ENCODE measurements at regions not wholly inside any gene's neighbourhood (a gene's known extent, or its start where the extent isn't known, plus 50 kb on each side); places are given as distances from the start of the nearest gene placed in this dataset.
"Not testable (repeated sequence)": the region's sequence is repeated elsewhere in the genome, so short reads cannot be mapped to it uniquely, and the experiment has no call there.

GRCh38 chr6:6758915-6759654, 170.6 kb downstream of the LY86 start:
- H3K36me3 ChIP-seq (ENCODE audit: control insufficient read depth in 2 of 2, extremely low read depth in 1 of 2, insufficient read depth in 1 of 2, low read length in 1 of 2) = no peaks in the 10 kb centered on the region
- Mint-ChIP-seq H3K4me1 (no peaks in the 10 kb centered on the region), H3K27me3 (peaks cover 3 to 9% of the 10 kb centered on the region in 2 donors), H3K4me3 (no peak overlapping the region), H3K9me3 (no peaks in the 10 kb centered on the region), H3K36me3 (no peaks in the 10 kb centered on the region), H3K27ac (no peak overlapping the region)
- 88% methylated on average over 10 of the region's 22 CpGs for WGBS (ENCODE audit: insufficient coverage)
- H3K9me3 ChIP-seq = no peaks in the 10 kb centered on the region
- H3K4me3 ChIP-seq (ENCODE audit: control insufficient read depth in 1 of 2, extremely low read depth in 1 of 2, low read length in 1 of 2) = no peak overlapping the region
- H3K27me3 ChIP-seq (replicated peaks in 1 of 2; ENCODE audit: control insufficient read depth in 2 of 2, extremely low read depth in 1 of 2, insufficient read depth in 2 of 2, low read length in 1 of 2) = peaks cover 0 to 13% of the 10 kb centered on the region in 2 experiments
- CTCF ChIA-PET = interaction anchor here (0.5 to 1.3 kb wide), 7 partner anchors 9 to 485 kb away, joined by 3 to 7 read pairs (median 4); no protein-coding TSS in a partner anchor
- peak in 15 of 35 experiments; percentile 2 to 40 (median 10) for DNase-seq
- H3K4me1 ChIP-seq (ENCODE audit: control insufficient read depth in 1 of 2, extremely low read depth in 1 of 2, insufficient read depth in 2 of 2, low read length in 2 of 2) = no peaks in the 10 kb centered on the region
- POLR2A ChIA-PET = no interaction called here
- no peak overlapping the region for H3K27ac ChIP-seq (ENCODE audit: low read length)
- ATAC-seq (replicated peaks in 1 of 4) = peak in 2 of 4 experiments; percentile 30 to 43

GRCh38 chr6:6760002-6760401, 171.5 kb downstream of the LY86 start:
- no CpG with 5 or more reads among the region's 3 CpGs for WGBS (ENCODE audit: insufficient coverage)

GRCh38 chr6:6762566-6762965, 174.0 kb downstream of the LY86 start:
- DNase-seq; H3K9me3 ChIP-seq; H3K27ac Mint-ChIP-seq; H3K4me3 Mint-ChIP-seq; H3K4me3 ChIP-seq (ENCODE audit: control insufficient read depth in 1 of 2, extremely low read depth in 1 of 2, low read length in 1 of 2); ATAC-seq (replicated peaks in 1 of 4); H3K4me1 Mint-ChIP-seq; H3K9me3 Mint-ChIP-seq; H3K27me3 Mint-ChIP-seq; H3K36me3 ChIP-seq (ENCODE audit: control insufficient read depth in 2 of 2, extremely low read depth in 1 of 2, insufficient read depth in 1 of 2, low read length in 1 of 2); H3K4me1 ChIP-seq (ENCODE audit: control insufficient read depth in 1 of 2, extremely low read depth in 1 of 2, insufficient read depth in 2 of 2, low read length in 2 of 2); POLR2A ChIA-PET; H3K36me3 Mint-ChIP-seq; H3K27ac ChIP-seq (ENCODE audit: low read length); H3K27me3 ChIP-seq (replicated peaks in 1 of 2; ENCODE audit: control insufficient read depth in 2 of 2, extremely low read depth in 1 of 2, insufficient read depth in 2 of 2, low read length in 1 of 2): not testable (repeated sequence)
- CTCF ChIA-PET = interaction anchor here (0.6 to 0.7 kb wide), 3 partner anchors 9 to 1524 kb away, joined by 4 to 6 read pairs (median 4); no protein-coding TSS in a partner anchor
- 97% methylated on average over 17 of the region's 27 CpGs for WGBS (ENCODE audit: insufficient coverage)

More at GRCh38 chr6:6760002-6760401, 171.5 kb downstream of the LY86 start:
- H3K4me1 Mint-ChIP-seq = no peaks in the 10 kb centered on the region
- DNase-seq (no peak), ATAC-seq (replicated peaks in 1 of 4) (no peak)
- Histone ChIP-seq H3K36me3 (ENCODE audit: control insufficient read depth in 2 of 2, extremely low read depth in 1 of 2, insufficient read depth in 1 of 2, low read length in 1 of 2) (no peaks in the 10 kb centered on the region), H3K4me1 (ENCODE audit: control insufficient read depth in 1 of 2, extremely low read depth in 1 of 2, insufficient read depth in 2 of 2, low read length in 2 of 2) (no peaks in the 10 kb centered on the region), H3K4me3 (ENCODE audit: control insufficient read depth in 1 of 2, extremely low read depth in 1 of 2, low read length in 1 of 2) (no peak overlapping the region), H3K27ac (ENCODE audit: low read length) (no peak overlapping the region), H3K27me3 (replicated peaks in 1 of 2; ENCODE audit: control insufficient read depth in 2 of 2, extremely low read depth in 1 of 2, insufficient read depth in 2 of 2, low read length in 1 of 2) (peaks cover 0 to 11% of the 10 kb centered on the region in 2 experiments), H3K9me3 (no peaks in the 10 kb centered on the region)
- H3K36me3 Mint-ChIP-seq = no peaks in the 10 kb centered on the region
- POLR2A ChIA-PET = no interaction called here
- no peak overlapping the region for H3K27ac Mint-ChIP-seq
- peaks cover 3 to 9% of the 10 kb centered on the region in 2 donors for H3K27me3 Mint-ChIP-seq
- no peaks in the 10 kb centered on the region for H3K9me3 Mint-ChIP-seq
- CTCF ChIA-PET = interaction anchor here in 1 of 2 donors (1.3 kb wide), 2 partner anchors 83 to 484 kb away, joined by 3 to 4 read pairs; no protein-coding TSS in a partner anchor
- H3K4me3 Mint-ChIP-seq = no peak overlapping the region

- Mint-ChIP-seq H3K9me3 (no peaks in the 10 kb centered on the region), H3K4me1 (no peaks in the 10 kb centered on the region), H3K36me3 (no peaks in the 10 kb centered on the region), H3K27me3 (peaks cover 1 to 4% of the 10 kb centered on the region in 2 donors), H3K4me3 (no peak overlapping the region), H3K27ac (peak overlapping the region in 1 of 2 donors; percentile 2)
- WGBS (ENCODE audit: insufficient coverage) = 92% methylated on average over 2 of the region's 3 CpGs
- Histone ChIP-seq H3K4me3 (ENCODE audit: control insufficient read depth in 1 of 2, extremely low read depth in 1 of 2, low read length in 1 of 2) (no peak overlapping the region), H3K4me1 (ENCODE audit: control insufficient read depth in 1 of 2, extremely low read depth in 1 of 2, insufficient read depth in 2 of 2, low read length in 2 of 2) (no peaks in the 10 kb centered on the region), H3K9me3 (no peaks in the 10 kb centered on the region), H3K27ac (ENCODE audit: low read length) (no peak overlapping the region), H3K36me3 (ENCODE audit: control insufficient read depth in 2 of 2, extremely low read depth in 1 of 2, insufficient read depth in 1 of 2, low read length in 1 of 2) (no peaks in the 10 kb centered on the region), H3K27me3 (replicated peaks in 1 of 2; ENCODE audit: control insufficient read depth in 2 of 2, extremely low read depth in 1 of 2, insufficient read depth in 2 of 2, low read length in 1 of 2) (peaks cover 0 to 3% of the 10 kb centered on the region in 2 experiments)
- CTCF ChIA-PET = interaction anchor here in 1 of 2 donors (0.6 kb wide), 1 partner anchor 95 kb away, joined by 4 read pairs; no protein-coding TSS in a partner anchor
- DNase-seq = no peak
- POLR2A ChIA-PET = no interaction called here
- ATAC-seq (replicated peaks in 1 of 4) = no peak
Observed at GRCh38 chr6:6764764-6765434, 176.4 kb downstream of the LY86 start.

- H3K36me3 ChIP-seq (ENCODE audit: control insufficient read depth in 2 of 2, extremely low read depth in 1 of 2, insufficient read depth in 1 of 2, low read length in 1 of 2) = no peaks in the 10 kb centered on the region
- no peaks in the 10 kb centered on the region for H3K9me3 Mint-ChIP-seq
- no peak overlapping the region for H3K4me3 ChIP-seq (ENCODE audit: control insufficient read depth in 1 of 2, extremely low read depth in 1 of 2, low read length in 1 of 2)
- H3K36me3 Mint-ChIP-seq = no peaks in the 10 kb centered on the region
- WGBS (ENCODE audit: insufficient coverage) = 98% methylated on average over 5 of the region's 6 CpGs
- no peak for DNase-seq
- H3K27me3 Mint-ChIP-seq = peaks cover 0 to 5% of the 10 kb centered on the region in 2 donors
- no peak overlapping the region for H3K4me3 Mint-ChIP-seq
- CTCF ChIA-PET = no interaction called here
- H3K4me1 Mint-ChIP-seq = no peaks in the 10 kb centered on the region
- no peak overlapping the region for H3K27ac ChIP-seq (ENCODE audit: low read length)
- no peak overlapping the region for H3K27ac Mint-ChIP-seq
- ATAC-seq (replicated peaks in 1 of 4) = no peak
- H3K27me3 ChIP-seq (replicated peaks in 1 of 2; ENCODE audit: control insufficient read depth in 2 of 2, extremely low read depth in 1 of 2, insufficient read depth in 2 of 2, low read length in 1 of 2) = peaks cover 0 to 3% of the 10 kb centered on the region in 2 experiments
- H3K9me3 ChIP-seq = no peaks in the 10 kb centered on the region
- H3K4me1 ChIP-seq (ENCODE audit: control insufficient read depth in 1 of 2, extremely low read depth in 1 of 2, insufficient read depth in 2 of 2, low read length in 2 of 2) = no peaks in the 10 kb centered on the region
- POLR2A ChIA-PET = no interaction called here
Observed at GRCh38 chr6:6766230-6766905, 177.8 kb downstream of the LY86 start.

- ATAC-seq (replicated peaks in 1 of 4) = no peak
- Histone ChIP-seq H3K27ac (ENCODE audit: low read length) (no peak overlapping the region), H3K36me3 (ENCODE audit: control insufficient read depth in 2 of 2, extremely low read depth in 1 of 2, insufficient read depth in 1 of 2, low read length in 1 of 2) (no peaks in the 10 kb centered on the region), H3K4me3 (ENCODE audit: control insufficient read depth in 1 of 2, extremely low read depth in 1 of 2, low read length in 1 of 2) (no peak overlapping the region), H3K27me3 (replicated peaks in 1 of 2; ENCODE audit: control insufficient read depth in 2 of 2, extremely low read depth in 1 of 2, insufficient read depth in 2 of 2, low read length in 1 of 2) (peaks cover 0 to 6% of the 10 kb centered on the region in 2 experiments), H3K4me1 (ENCODE audit: control insufficient read depth in 1 of 2, extremely low read depth in 1 of 2, insufficient read depth in 2 of 2, low read length in 2 of 2) (no peaks in the 10 kb centered on the region), H3K9me3 (no peaks in the 10 kb centered on the region)
- H3K9me3 Mint-ChIP-seq = no peaks in the 10 kb centered on the region
- H3K27ac Mint-ChIP-seq = no peak overlapping the region
- no peaks in the 10 kb centered on the region for H3K4me1 Mint-ChIP-seq
- DNase-seq = no peak
- H3K4me3 Mint-ChIP-seq = no peak overlapping the region
- peaks cover 0 to 5% of the 10 kb centered on the region in 2 donors for H3K27me3 Mint-ChIP-seq
- 83% methylated on average over 1 of the region's 1 CpG for WGBS (ENCODE audit: insufficient coverage)
- CTCF ChIA-PET = interaction anchor here in 1 of 2 donors (0.6 kb wide), 1 partner anchor 25 kb away, joined by 3 read pairs; no protein-coding TSS in a partner anchor
- H3K36me3 Mint-ChIP-seq = no peaks in the 10 kb centered on the region
- POLR2A ChIA-PET = interaction anchor here in 1 of 2 donors (0.5 kb wide), 1 partner anchor 52 kb away, joined by 3 read pairs; no protein-coding TSS in a partner anchor
Observed at GRCh38 chr6:6769466-6769865, 180.9 kb downstream of the LY86 start.
